IMR-90 (cell line): ENCODE measurements at regions not wholly inside any gene's neighbourhood (a gene's known extent, or its start where the extent isn't known, plus 50 kb on each side); places are given as distances from the start of the nearest gene placed in this dataset.

Experiments used
- ATAC-seq: fragments of 200-7000 bp; cut with Tn5 transposase; 2 replicates; pipeline ENCODE4 v1.9.1; 2020; ENCODE audit warnings: low read depth, mild to moderate bottlenecking, moderate library complexity
- BruUV-seq: library from RNA; stranded (reverse); fragments of 400-500 nt; replicated peaks from 2 replicates; lab custom pipeline; 2021; lab: Mats Ljungman, UMichigan
- CTCF ChIA-PET: fragments of 300-600 bp; formaldehyde crosslinking; extraction: SDS; loops from one replicate; lab custom pipeline; 2021; ENCODE audit warnings: antibody characterized with exemption; lab: Yijun Ruan, JAX
- POLR2A ChIA-PET: fragments of 300-600 bp; sonication (Branson Sonifier 250); formaldehyde crosslinking; loops from one replicate; lab custom pipeline; 2022; ENCODE audit warnings: antibody characterized with exemption; ENCODE audit not compliant: unreplicated experiment; lab: Charles Lee
- DNase-seq: peaks from one replicate; pipeline ENCODE4 v3.0.0; 2013
- H2AFZ ChIP-seq: replicated peaks from 2 replicates; pipeline ENCODE3; 2013; ENCODE audit warnings: low read length, mild to moderate bottlenecking; ENCODE audit not compliant: poor library complexity
- H2AK5ac ChIP-seq: 2 replicates; pipeline ENCODE4 v1.6.1; 2013; ENCODE audit warnings: low read depth, low read length, inconsistent platforms
- H2AK9ac ChIP-seq: replicated peaks from 2 replicates; pipeline ENCODE3; 2013; ENCODE audit warnings: mild to moderate bottlenecking, low read depth, low read length, moderate library complexity; ENCODE audit not compliant: poor library complexity
- H2BK120ac ChIP-seq: 2 replicates; pipeline ENCODE4 v1.6.1; 2013; ENCODE audit warnings: low read depth, low read length, inconsistent platforms
- H2BK15ac ChIP-seq: 3 replicates; pipeline ENCODE4 v1.6.1; 2013; ENCODE audit warnings: low read depth, low read length, inconsistent platforms
- H2BK20ac ChIP-seq: 2 replicates; pipeline ENCODE4 v1.6.1; 2013; ENCODE audit warnings: low read depth, mild to moderate bottlenecking, inconsistent platforms, low read length, moderate library complexity
- H2BK5ac ChIP-seq: 2 replicates; pipeline ENCODE4 v1.6.1; 2013; ENCODE audit warnings: mild to moderate bottlenecking, low read depth, low read length, inconsistent platforms; ENCODE audit not compliant: poor library complexity, severe bottlenecking
- H3K14ac ChIP-seq: replicated peaks from 2 replicates; pipeline ENCODE4 v1.6.1; 2013; ENCODE audit warnings: low read depth, low read length, inconsistent platforms
- H3K18ac ChIP-seq: 2 replicates; pipeline ENCODE4 v1.6.1; 2013; ENCODE audit warnings: low read depth, low read length, control low read depth
- H3K23ac ChIP-seq: 2 replicates; pipeline ENCODE4 v1.6.1; 2013; ENCODE audit warnings: low read depth, low read length, inconsistent platforms
- H3K27ac ChIP-seq: 2 replicates; pipeline ENCODE4 v1.5.1; 2013; ENCODE audit warnings: mild to moderate bottlenecking, control low read depth, low read length; ENCODE audit not compliant: insufficient read depth
- H3K27me3 ChIP-seq: 2 replicates; pipeline ENCODE4 v1.6.1; 2013; ENCODE audit warnings: low read length; ENCODE audit not compliant: control insufficient read depth, insufficient read depth
- H3K36me3 ChIP-seq: 2 replicates; pipeline ENCODE4 v1.6.1; 2013; ENCODE audit warnings: low read length, mixed read lengths; ENCODE audit not compliant: control insufficient read depth, insufficient read depth
- H3K4ac ChIP-seq: 2 replicates; pipeline ENCODE4 v1.6.1; 2013; ENCODE audit warnings: low read depth, low read length, inconsistent platforms
- H3K4me1 ChIP-seq: 2 replicates; pipeline ENCODE4 v1.6.1; 2013; ENCODE audit warnings: low read length, mixed read lengths; ENCODE audit not compliant: control insufficient read depth, insufficient read depth
- H3K4me2 ChIP-seq: 2 replicates; pipeline ENCODE4 v1.6.1; 2013; ENCODE audit warnings: low read depth, mild to moderate bottlenecking, control low read depth, low read length, moderate library complexity
- H3K4me3 ChIP-seq: 2 replicates; pipeline ENCODE4 v1.5.1; 2013; ENCODE audit warnings: low read depth, mild to moderate bottlenecking, control low read depth, low read length, moderate library complexity; ENCODE audit not compliant: insufficient read depth
- H3K56ac ChIP-seq: 2 replicates; pipeline ENCODE4 v1.6.1; 2013; ENCODE audit warnings: low read length, inconsistent platforms; ENCODE audit not compliant: insufficient read depth; ENCODE audit errors: extremely low read depth
- H3K79me1 ChIP-seq, 2 experiments: 2 replicates each; pipeline ENCODE4 v1.6.1; 2013; ENCODE audit warnings: low read length in 2 of 2, inconsistent platforms in 1 of 2, low read depth in 1 of 2
- H3K9ac ChIP-seq: 2 replicates; pipeline ENCODE4 v1.6.1; 2013; ENCODE audit warnings: low read depth, low read length, control low read depth
- H3K9me1 ChIP-seq: 2 replicates; pipeline ENCODE4 v1.6.1; 2013; ENCODE audit warnings: low read length, inconsistent platforms; ENCODE audit not compliant: insufficient read depth
- H3K9me3 ChIP-seq: 2 replicates; pipeline ENCODE4 v1.6.1; 2013; ENCODE audit warnings: low read length; ENCODE audit not compliant: control insufficient read depth, insufficient read depth
- H4K20me1 ChIP-seq: 2 replicates; pipeline ENCODE4 v1.6.1; 2013; ENCODE audit warnings: low read length, inconsistent platforms; ENCODE audit not compliant: insufficient read depth
- H4K5ac ChIP-seq: 2 replicates; pipeline ENCODE4 v1.6.1; 2013; ENCODE audit warnings: mild to moderate bottlenecking, low read depth, low read length, control low read depth
- H4K8ac ChIP-seq, 2 experiments: 2 replicates each; pipeline ENCODE4 v1.6.1; 2013; ENCODE audit warnings: low read depth in 2 of 2, low read length in 2 of 2, control low read depth in 1 of 2, inconsistent platforms in 1 of 2
- H4K91ac ChIP-seq: 2 replicates; pipeline ENCODE4 v1.6.1; 2013; ENCODE audit warnings: low read depth, low read length, inconsistent platforms; ENCODE audit not compliant: insufficient read depth
- BHLHE40 ChIP-seq: fragments of 150-350 bp; IDR thresholded peaks from 2 replicates; pipeline ENCODE4 v1.6.1; 2016; ENCODE audit warnings: mild to moderate bottlenecking, low read depth, low read length
- CEBPB ChIP-seq: IDR thresholded peaks from 2 replicates; pipeline ENCODE4 v1.6.1; 2012; ENCODE audit warnings: low read depth, low read length, improper control_type of control experiment
- FOS ChIP-seq: fragments of 150-350 bp; IDR thresholded peaks from 2 replicates; pipeline ENCODE4 v1.6.1; 2016; ENCODE audit warnings: low read depth, low read length
- MAFK ChIP-seq: IDR thresholded peaks from 2 replicates; pipeline ENCODE4 v1.6.1; 2012; ENCODE audit warnings: low read depth, low read length, improper control_type of control experiment
- MAZ ChIP-seq: IDR thresholded peaks from 2 replicates; pipeline ENCODE4 v1.6.1; 2012; ENCODE audit warnings: low read depth, mild to moderate bottlenecking, low read length, improper control_type of control experiment, moderate library complexity, borderline replicate concordance
- MXI1 ChIP-seq: IDR thresholded peaks from 2 replicates; pipeline ENCODE4 v1.6.1; 2012; ENCODE audit warnings: low read depth, mild to moderate bottlenecking, low read length, moderate library complexity, borderline replicate concordance
- NFE2L2 ChIP-seq: fragments of 150-350 bp; IDR thresholded peaks from 2 replicates; pipeline ENCODE4 v1.6.1; 2016; ENCODE audit warnings: low read depth, mild to moderate bottlenecking, low read length
- POLR2A ChIP-seq: IDR thresholded peaks from 2 replicates; pipeline ENCODE4 v1.6.1; 2012; ENCODE audit warnings: mild to moderate bottlenecking, low read depth, low read length
- RAD21 ChIP-seq: IDR thresholded peaks from 2 replicates; pipeline ENCODE4 v1.6.1; 2012; ENCODE audit warnings: low read length, improper control_type of control experiment
- RFX5 ChIP-seq: IDR thresholded peaks from 2 replicates; pipeline ENCODE4 v1.8.0; 2012; ENCODE audit warnings: low read depth, mild to moderate bottlenecking, low read length, moderate library complexity
- SMC3 ChIP-seq: fragments of 150-350 bp; IDR thresholded peaks from 2 replicates; pipeline ENCODE4 v1.6.1; 2016; ENCODE audit warnings: low read depth, mild to moderate bottlenecking, antibody characterized with exemption, low read length, moderate library complexity
- WGBS, 2 experiments: methylation state at CpG; one replicate each; pipeline versions ENCODE4 v1.1.5 to v1.1.7; 2013; ENCODE audit warnings: missing lambda C conversion rate in 2 of 2; ENCODE audit not compliant: insufficient read length in 1 of 2; ENCODE audit errors: extremely low coverage in 2 of 2; 5-methylcytosine and 5-hydroxymethylcytosine counted together
- dilution Hi-C: fragments of 300-500 bp; cut with HindIII; formaldehyde crosslinking; loops from one replicate; pipeline ENCODE4 v1.14.3; 2018; ENCODE audit warnings: low sequenced_read_pairs; ENCODE audit not compliant: unreplicated experiment
- in situ Hi-C: fragments of 300-500 bp; cut with MboI; formaldehyde crosslinking; loops from 3 replicates; pipeline ENCODE4 v1.14.3; 2019; ENCODE audit warnings: low sequenced_read_pairs, inconsistent platforms, mixed read lengths
- intact Hi-C: fragments of 100-400 bp; cut with micrococcal nuclease; formaldehyde crosslinking; loops from 2 replicates; pipeline ENCODE4 v1.10.0; 2022
- TF ChIP-seq, protein P1 (sequence below): fragments of 150-350 bp; IDR thresholded peaks from 2 replicates; pipeline ENCODE4 v1.6.1; 2016; ENCODE audit warnings: low read depth, mild to moderate bottlenecking, low read length, moderate library complexity, borderline replicate concordance
- TF ChIP-seq, protein P2 (sequence below): conservative IDR thresholded peaks from 2 replicates; pipeline ENCODE4 v1.5.1; 2012; ENCODE audit warnings: mild to moderate bottlenecking, low read depth, low read length, improper control_type of control experiment
- TF ChIP-seq, protein P3 (sequence below): fragments of 150-350 bp; IDR thresholded peaks from 2 replicates; pipeline ENCODE4 v1.6.1; 2017; ENCODE audit warnings: mild to moderate bottlenecking, antibody characterized with exemption, low read length, low read depth

DNA sequence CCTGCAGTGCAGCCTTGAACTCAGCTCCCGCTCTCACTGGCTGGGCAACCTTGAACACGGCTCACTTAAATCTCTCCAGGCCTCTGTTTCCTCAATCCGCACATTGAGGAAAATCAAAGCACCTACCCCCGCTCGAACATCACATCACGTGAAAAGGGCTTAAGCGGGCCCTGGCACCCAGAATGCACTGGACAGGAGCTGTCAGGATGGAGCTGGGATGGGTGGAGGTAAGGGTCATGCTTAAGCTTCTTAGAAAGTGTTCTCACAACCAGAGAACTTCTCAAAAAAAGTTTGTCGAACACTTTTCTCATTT, 55.7 kb upstream of the MGMT start:
- Histone ChIP-seq H2AK5ac (no peak overlapping the region), H3K23ac (no peak overlapping the region), H2BK15ac (no peak overlapping the region), H4K8ac (no peak overlapping the region), H3K36me3 (no peaks in the 10 kb centered on the region), H3K56ac (no peak overlapping the region), H4K20me1 (no peaks in the 10 kb centered on the region), H3K79me1 (no peaks in the 10 kb centered on the region), H3K14ac (no peak overlapping the region), H2BK5ac (no peak overlapping the region), H3K4me2 (no peak overlapping the region), H2AK9ac (no peak overlapping the region), H3K4me1 (no peaks in the 10 kb centered on the region), H4K91ac (no peak overlapping the region), H3K27ac (no peak overlapping the region), H2BK20ac (no peak overlapping the region), H3K27me3 (no peaks in the 10 kb centered on the region), H4K5ac (no peak overlapping the region), H3K4ac (no peak overlapping the region), H3K9ac (no peak overlapping the region), H2AFZ (no peak overlapping the region), H3K18ac (no peak overlapping the region), H2BK120ac (no peak overlapping the region), H3K9me3 (peaks cover 9% of the 10 kb centered on the region; the same call in 1 of the 2 replicates), H3K9me1 (no peaks in the 10 kb centered on the region), H3K4me3 (no peak overlapping the region)
- DNase-seq: no peak
- intact Hi-C loops (no loop called here), dilution Hi-C loops (no loop called here), in situ Hi-C loops (no loop called here)
- TF ChIP-seq MAZ (no peak), FOS (no peak), RFX5 (no peak), MXI1 (no peak), RAD21 (no peak), SMC3 (no peak), BHLHE40 (no peak), NFE2L2 (no peak), CEBPB (no peak), MAFK (no peak), POLR2A (no peak)
- TF ChIP-seq, protein P1, sequence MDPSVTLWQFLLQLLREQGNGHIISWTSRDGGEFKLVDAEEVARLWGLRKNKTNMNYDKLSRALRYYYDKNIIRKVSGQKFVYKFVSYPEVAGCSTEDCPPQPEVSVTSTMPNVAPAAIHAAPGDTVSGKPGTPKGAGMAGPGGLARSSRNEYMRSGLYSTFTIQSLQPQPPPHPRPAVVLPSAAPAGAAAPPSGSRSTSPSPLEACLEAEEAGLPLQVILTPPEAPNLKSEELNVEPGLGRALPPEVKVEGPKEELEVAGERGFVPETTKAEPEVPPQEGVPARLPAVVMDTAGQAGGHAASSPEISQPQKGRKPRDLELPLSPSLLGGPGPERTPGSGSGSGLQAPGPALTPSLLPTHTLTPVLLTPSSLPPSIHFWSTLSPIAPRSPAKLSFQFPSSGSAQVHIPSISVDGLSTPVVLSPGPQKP: no peak
- TF ChIP-seq, protein P2, sequence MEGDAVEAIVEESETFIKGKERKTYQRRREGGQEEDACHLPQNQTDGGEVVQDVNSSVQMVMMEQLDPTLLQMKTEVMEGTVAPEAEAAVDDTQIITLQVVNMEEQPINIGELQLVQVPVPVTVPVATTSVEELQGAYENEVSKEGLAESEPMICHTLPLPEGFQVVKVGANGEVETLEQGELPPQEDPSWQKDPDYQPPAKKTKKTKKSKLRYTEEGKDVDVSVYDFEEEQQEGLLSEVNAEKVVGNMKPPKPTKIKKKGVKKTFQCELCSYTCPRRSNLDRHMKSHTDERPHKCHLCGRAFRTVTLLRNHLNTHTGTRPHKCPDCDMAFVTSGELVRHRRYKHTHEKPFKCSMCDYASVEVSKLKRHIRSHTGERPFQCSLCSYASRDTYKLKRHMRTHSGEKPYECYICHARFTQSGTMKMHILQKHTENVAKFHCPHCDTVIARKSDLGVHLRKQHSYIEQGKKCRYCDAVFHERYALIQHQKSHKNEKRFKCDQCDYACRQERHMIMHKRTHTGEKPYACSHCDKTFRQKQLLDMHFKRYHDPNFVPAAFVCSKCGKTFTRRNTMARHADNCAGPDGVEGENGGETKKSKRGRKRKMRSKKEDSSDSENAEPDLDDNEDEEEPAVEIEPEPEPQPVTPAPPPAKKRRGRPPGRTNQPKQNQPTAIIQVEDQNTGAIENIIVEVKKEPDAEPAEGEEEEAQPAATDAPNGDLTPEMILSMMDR: no peak
- TF ChIP-seq, protein P3, sequence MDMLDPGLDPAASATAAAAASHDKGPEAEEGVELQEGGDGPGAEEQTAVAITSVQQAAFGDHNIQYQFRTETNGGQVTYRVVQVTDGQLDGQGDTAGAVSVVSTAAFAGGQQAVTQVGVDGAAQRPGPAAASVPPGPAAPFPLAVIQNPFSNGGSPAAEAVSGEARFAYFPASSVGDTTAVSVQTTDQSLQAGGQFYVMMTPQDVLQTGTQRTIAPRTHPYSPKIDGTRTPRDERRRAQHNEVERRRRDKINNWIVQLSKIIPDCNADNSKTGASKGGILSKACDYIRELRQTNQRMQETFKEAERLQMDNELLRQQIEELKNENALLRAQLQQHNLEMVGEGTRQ: no peak
- no CpG with 5 or more reads among the region's 8 CpGs for WGBS, 2 experiments
- BruUV-seq: no TSS peak
- ATAC-seq: no peak
- POLR2A ChIA-PET: no interaction called here
- CTCF ChIA-PET: no interaction called here
